GM18873 (cell line): ENCODE measurements at regions not wholly inside any gene's neighbourhood (a gene's known extent, or its start where the extent isn't known, plus 50 kb on each side); places are given as distances from the start of the nearest gene placed in this dataset.
"Not testable (repeated sequence)": the region's sequence is repeated elsewhere in the genome, so short reads cannot be mapped to it uniquely, and the experiment has no call there.

ENCODE experiments used
- ATAC-seq: cut with Tn5 transposase; IDR thresholded peaks from one replicate; pipeline ENCODE4 v1.9.1; 2021; ENCODE audit warnings: mild to moderate bottlenecking, moderate library complexity, moderate number of reproducible peaks; ENCODE audit not compliant: unreplicated experiment, low FRiP score

DNA sequence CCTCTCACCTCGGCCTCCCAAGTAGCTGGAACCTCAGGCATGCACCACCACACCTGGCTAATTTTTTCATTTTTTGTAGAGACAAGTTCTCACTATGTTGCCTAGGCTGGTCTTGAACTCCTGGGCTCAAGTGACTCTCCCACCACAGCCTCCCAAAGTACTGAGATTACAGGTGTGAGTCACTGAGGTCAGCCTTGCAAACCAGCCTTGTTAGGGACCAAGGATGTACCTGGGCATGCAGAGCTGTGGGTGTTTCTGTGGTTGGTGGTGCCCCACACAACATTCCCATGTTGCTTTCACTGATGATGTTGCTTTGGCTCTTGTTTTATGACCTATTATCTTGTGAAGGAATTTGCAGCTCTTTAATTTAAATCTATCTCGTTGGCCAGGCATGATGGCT is 54.8 kb downstream of the OTUD1 start:
- no peak for ATAC-seq

- ATAC-seq = no peak
These were observed 57.9 kb downstream of the OTUD1 start for GRCh38 chr10:23496727-23497126.

DNA sequence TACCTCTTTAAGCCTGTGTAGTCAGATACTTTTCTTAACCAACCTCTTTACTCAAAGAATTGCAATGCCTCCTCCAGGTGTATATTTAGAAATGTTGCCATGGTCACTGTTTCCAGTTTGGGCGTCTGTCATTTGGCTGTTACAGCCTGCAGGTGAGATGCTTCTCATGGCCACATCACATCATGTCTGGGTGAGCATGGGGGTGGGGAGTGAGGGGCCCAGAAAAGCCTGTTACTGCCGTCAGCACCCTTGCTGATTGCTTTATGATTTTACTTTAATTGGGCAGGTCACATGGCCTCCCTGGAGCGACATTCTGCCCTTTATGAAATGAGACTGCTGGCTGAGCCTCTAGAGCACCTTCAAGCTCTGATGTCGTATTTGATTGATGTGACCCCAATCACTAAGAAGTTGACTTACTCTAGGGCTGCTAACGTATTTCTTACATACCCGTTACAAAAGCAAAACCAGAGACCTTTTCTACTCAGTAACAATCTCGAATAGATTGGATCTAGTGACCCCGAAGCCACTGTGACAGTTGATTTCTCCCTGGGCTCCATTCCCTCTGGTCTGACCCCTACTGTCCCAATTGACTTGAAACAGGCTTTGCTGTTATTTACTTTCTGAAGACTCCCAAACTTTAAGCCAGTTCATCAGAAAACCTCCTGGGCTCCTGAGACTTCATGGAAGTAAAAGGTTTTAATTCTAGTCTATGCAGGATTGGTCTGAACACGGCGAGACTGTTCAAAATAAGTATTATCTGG is 60.7 kb downstream of the OTUD1 start:
- no peak for ATAC-seq

DNA sequence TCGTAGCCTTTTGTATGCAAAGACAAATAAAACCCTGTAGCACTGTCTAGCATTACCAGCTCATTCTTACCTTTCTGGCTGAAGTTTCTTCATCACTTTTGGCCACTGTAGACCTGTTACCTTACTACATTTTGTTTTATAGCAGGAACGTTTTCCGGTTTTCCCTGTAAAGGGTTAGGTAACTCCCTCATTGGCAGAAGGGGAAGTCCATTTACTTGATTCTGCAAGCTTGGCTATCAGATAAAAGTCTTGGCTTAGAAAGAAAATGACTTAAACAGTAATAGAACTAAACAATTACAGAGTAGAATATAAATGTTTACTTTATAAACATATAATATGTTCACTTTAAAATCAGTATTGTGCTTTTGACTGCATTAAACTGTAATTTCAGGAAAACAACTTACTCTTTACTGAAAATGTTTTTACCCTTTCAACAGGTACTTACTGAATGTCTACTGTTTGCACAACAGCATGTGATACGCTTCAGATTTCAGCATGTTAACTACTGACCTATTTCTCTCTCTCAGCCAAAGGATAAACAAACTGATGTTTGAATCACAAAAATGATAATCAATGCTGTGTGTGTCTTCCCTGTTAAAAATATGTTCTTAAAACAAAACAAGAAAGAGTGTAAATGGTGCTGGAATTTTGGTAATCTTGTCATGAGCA is 67.1 kb downstream of the OTUD1 start:
- ATAC-seq = no peak

- no peak for ATAC-seq
These were observed 73.6 kb downstream of the OTUD1 start for GRCh38 chr10:23512355-23513058.

DNA sequence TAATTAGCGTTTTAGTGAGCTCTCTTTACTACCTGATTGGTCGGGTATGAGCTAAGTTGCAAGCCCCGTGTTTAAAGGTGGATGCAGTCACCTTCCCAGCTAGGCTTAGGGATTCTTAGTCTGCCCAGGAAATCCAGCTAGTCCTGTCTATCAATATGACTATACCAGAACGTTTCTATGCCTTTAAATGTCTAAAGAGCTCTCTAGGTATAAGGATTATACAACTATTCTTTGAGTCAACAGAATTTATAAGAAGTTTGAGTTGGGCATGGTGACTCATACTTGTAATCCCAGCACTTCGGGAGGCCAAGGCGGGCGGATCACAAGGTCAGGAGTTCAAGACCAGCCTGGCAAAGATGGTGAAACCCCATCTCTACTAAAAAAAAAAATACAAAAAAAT is 74.7 kb downstream of the OTUD1 start:
- not testable (repeated sequence) for ATAC-seq

DNA sequence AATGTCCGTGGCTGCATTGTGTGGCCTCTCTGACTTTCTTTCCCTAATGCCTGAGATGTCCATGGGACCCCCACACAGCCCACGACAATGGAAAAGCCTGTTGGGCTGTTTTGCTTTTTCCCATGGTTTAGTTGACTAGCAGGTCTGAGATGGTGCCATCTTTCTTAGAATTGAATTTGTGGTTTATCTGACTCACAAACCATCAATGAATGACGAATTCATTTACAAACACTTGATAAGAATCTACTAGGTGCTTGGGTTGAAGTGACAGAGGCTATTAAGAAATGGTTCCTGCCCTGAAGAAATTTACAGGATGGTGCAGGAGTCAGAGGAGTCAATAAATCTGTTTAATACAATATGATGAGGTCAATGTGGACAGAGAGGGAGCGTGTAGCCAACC is 75.4 kb downstream of the OTUD1 start:
- ATAC-seq = no peak

DNA sequence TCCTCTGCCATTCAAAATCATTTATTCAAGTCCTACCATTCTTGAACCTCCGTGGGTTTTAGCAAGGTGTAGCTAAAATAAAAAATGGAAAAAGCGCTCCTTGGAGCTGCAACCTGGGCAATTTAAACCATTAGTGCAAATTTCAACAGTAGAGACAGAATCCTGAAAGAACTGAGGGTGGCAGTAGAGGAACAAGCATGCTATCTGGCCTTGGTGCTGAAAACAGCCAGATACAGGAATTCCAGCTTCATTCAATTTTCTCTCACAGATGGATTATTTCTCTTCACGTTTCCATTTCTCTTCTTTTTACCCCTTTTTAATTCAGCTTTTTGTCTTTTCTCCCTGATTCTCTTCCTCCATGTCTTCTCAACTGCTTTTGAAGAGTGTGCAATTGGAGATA is 77.7 kb downstream of the OTUD1 start:
- no peak for ATAC-seq

DNA sequence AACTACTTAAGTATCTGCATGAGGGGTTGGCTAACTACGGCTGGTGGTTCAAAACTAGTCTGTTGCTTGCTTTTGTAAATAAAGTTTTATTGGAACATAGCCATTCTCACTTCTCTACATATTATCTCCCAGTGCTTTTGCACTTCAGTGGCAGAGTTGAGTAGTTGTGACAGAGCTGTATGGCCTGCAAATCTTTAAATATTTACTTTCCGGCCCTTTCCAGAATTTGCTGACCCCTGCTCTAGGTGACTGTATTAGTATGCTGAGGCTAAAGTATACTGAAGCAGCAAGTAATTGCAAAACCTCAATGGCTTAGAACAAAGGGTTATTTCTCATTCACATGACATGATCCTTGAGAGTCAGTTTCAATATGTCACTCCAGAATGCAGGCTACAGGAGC is 78.3 kb downstream of the OTUD1 start:
- ATAC-seq = no peak

- ATAC-seq = no peak
These were observed 82.9 kb downstream of the OTUD1 start for GRCh38 chr10:23521735-23522134.

DNA sequence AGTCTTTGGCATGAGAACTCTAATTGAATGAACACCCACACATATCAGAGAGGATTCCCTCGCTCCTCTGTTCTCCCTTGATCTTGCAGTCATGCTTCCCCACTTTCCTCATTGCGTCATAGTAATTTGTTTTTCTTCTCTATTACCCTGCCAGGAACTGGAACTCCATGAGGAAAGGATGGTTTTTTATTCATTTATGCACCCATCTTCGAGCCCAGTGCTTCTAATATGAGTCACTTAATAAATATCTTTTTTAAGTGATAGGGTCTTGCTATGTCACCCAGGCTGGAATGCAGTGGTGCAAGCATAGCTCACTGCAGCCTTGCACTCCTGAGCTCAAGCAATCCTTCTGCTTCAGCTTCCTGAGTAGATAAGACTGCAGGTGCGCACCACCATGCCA is 83.5 kb downstream of the OTUD1 start:
- no peak for ATAC-seq

DNA sequence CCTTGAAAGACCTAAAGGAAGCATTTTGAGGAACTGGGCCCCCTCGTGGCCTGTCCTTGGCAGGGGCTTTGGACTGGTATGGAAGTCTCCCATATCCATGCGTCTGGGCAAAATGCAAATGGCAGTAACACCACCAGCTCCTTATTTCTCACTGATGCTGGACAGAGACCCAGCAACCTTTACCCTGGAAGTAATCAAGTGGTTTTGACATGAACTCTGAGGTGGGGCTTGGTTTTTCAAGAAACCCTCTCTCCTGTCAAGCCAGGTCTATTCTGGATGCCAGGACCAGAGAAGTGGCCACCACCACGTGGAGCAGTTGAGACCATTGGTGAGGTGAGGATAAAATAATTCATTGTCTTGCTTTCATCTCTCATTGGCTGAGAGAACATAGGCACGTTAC is 84.4 kb downstream of the OTUD1 start:
- no peak for ATAC-seq

- peak; percentile 58 for ATAC-seq
These were observed 86.5 kb downstream of the OTUD1 start for GRCh38 chr10:23525406-23525805.

DNA sequence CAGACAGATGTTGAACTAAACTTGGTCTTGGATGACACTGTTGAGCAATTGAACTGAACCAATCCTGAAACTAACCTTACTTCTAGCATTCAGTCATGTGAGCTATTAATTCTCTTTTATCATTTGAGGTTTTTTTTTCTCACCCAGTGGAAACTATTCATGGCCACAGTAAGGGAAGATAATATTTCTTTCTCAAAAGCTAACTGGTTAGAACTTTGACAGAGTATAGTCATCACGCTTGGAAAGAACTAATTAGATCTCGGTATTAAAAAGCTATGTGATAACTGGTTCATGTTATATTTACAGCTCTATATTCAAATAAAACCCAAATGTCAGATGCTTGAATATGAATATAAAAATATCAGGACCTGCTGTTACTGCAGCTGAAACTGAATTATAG is 89.5 kb downstream of the OTUD1 start:
- no peak for ATAC-seq

GRCh38 chr10:23529625-23530024 is 90.8 kb downstream of the OTUD1 start:
- no peak for ATAC-seq

DNA sequence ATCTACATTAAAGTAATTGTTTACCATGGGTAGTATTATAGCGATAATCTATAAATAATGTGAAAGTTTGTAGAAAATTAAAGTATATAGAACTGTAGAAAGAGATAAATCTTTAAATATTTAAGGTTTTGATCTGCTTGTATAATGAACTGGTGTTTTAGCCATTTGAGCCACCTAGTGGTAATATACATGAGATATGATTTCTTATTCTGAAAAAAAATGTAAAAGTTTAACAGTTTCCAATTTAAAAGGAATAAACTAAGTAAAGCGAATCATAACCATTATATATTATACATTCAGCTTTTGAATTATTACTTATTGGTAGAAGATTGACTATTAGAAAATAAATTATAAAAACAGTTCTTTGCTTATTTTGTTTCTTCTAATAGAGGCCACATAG is 91.2 kb downstream of the OTUD1 start:
- no peak for ATAC-seq

DNA sequence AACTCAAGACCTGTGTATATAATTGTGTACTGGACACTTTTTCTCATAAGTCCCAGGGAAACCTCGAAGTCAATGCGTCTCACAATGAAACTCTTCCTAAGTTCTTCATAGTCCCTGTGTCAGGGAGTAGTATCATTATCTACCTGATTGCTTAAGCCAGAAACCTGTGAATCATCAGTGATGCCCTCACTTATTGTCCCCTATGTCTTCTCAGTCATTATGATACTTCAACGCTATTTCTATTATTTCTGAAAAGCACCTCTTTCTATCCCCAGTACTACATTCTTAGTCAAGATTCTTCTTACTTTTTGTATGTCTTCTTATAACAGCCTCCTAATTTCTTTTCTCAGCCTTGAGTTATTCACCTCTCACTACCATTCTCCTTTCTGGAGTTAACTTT is 94.3 kb downstream of the OTUD1 start:
- ATAC-seq = no peak

- no peak for ATAC-seq
These were observed 95.5 kb downstream of the OTUD1 start for GRCh38 chr10:23534326-23534725.

- ATAC-seq = no peak
These were observed 95.9 kb downstream of the OTUD1 start for GRCh38 chr10:23534761-23535160.

- no peak for ATAC-seq
These were observed 96.5 kb downstream of the OTUD1 start for GRCh38 chr10:23535381-23535780.

DNA sequence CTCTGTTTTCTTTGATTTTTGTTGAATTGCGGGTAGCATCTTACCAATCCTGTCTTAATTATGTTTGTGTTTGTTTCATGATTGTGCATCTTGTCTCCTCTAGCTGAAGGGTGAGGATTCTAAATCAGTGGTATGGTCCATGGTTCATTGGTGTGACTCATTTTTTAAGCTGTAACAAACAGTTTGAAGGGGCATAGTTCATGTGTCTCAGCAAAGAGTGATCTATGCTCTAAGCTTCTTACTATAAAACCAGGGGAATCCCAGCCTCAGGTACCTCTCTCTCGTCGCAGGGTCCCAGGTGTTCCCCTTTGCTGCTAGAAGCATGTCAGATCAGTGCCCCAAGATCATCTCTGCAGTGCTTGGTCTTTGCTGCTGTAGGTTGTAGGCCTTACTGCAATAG is 100.1 kb downstream of the OTUD1 start:
- ATAC-seq = no peak
